GM18951 (cell line): ENCODE measurements at regions not wholly inside any gene's neighbourhood (a gene's known extent, or its start where the extent isn't known, plus 50 kb on each side); places are given as distances from the start of the nearest gene placed in this dataset.

Source experiments
- POLR2A ChIP-seq: IDR thresholded peaks from 4 replicates; pipeline ENCODE4 v1.6.1; 2011; ENCODE audit warnings: mild to moderate bottlenecking; ENCODE audit not compliant: insufficient read length, insufficient read depth; ENCODE audit errors: extremely low read depth
- in situ Hi-C: fragments of 300-500 bp; cut with MboI; formaldehyde crosslinking; loops from one replicate; pipeline ENCODE4 v1.12.0; 2022; ENCODE audit warnings: low sequenced_read_pairs, mixed read lengths, inconsistent platforms; ENCODE audit not compliant: unreplicated experiment

DNA sequence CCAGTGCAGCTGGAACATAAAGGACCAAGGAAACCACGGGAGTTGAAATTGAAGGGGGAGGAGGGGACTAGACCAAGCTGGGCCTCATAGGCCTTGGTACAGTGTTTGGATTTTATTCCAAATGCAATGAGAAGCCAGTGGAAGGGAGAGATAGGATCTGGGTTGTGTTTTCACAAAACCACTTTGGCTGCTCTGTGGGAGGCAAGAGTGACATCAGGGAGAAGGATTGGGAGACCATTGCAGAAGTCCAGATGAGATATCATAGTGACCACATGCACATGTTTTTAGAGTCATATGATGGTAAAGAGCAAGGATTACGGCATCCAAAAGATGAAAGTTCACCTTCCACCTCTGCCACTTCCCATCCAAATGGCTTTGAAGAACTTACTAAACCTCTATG is 210.2 kb downstream of the PAX3 start:
- TF ChIP-seq POLR2A = no peak
- in situ Hi-C loops = no loop called here

DNA sequence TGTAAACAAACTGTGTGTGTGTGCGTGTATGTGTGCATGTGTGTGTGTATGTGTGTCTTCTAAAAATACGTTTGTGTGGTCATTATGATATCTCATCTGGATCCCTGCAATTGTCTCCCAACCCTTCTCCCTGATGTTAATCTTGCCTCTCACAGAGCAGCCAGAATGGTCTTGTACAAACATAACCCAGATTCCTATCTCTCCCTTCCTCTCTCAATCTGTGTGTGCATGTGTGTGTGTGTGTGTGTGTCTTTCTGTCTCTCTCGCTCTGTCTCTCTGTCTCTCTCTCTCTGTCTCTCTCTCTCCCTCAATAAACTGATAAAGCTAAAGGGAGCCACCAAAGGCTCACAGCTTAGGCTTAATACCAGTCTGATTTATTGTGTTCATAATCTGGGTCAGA is 210.8 kb downstream of the PAX3 start:
- in situ Hi-C loops = no loop called here
- TF ChIP-seq POLR2A = no peak

DNA sequence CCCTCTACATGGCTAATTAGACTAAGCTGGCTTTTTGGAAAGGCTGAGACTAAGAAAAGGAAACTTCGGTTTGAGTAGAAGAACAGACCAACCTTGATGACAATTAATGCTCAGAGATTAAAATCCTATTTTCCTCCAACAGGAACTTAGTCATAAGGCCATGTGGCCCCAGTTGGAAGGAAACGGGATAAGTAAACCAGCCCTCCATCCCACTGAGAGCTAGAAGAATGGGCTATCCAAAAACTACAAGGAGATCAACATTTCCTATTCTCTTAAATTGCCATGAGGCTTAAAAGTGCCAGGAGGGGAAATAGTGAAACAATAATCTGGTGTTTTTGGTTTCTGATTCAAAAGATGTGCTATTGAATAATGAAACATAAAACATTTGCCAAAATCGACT is 216.6 kb downstream of the PAX3 start:
- TF ChIP-seq POLR2A = no peak
- in situ Hi-C loops = no loop called here

DNA sequence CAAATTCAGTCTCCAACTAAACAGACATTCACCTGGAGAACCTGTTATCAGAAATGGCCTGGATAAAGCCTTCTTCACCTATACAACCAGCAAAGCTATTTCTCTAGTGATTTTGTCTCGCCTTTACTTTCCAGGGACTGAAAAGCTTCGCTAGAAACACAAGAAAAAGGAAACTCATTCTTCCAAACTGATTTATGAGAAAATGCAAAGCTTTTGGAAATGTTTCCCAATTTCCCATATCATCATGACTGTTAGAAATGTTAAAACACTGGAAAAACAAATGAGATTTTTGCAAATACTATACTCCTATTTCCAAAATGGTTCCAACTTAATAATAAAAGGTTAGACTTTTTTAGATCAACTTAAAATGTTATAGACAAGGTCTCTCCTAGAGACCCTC is 218.7 kb downstream of the PAX3 start:
- in situ Hi-C loops = no loop called here

DNA sequence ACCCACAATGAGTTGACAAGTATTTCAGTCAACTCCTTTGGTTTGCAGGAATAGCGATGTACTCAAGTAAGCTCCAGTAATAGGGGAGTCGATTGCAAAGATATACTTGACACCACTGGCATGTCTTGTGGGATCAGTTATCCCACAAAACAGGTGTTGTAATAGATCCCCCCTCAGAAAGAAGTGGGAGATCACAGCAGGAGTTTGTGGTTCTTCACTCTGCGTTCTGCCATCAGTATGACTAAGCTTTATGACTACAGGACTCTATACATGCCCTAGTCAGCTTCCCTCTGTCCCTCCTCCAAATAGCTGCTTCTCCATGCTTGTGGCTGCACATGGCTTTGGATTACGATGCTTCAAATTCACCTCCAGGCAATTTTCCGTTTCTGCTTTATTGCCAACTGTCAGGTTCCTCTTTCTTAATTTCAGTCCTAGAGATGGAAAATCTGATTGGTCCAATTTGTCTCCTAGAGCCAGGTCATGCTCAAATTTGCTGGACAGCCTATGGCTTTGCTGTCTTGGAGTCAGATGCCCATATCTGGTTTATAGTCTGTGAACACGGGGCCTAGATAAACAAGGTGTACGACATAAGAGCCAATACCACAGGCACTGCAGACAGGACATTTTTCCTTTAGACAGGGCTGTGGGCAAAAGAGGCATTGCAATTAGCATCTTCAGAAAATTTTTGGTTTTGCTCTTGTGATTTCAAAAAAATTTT is 221.7 kb downstream of the PAX3 start:
- TF ChIP-seq POLR2A = no peak
- in situ Hi-C loops = no loop called here

More for the DNA sequence above, 218.7 kb downstream of the PAX3 start:
- TF ChIP-seq POLR2A = no peak

DNA sequence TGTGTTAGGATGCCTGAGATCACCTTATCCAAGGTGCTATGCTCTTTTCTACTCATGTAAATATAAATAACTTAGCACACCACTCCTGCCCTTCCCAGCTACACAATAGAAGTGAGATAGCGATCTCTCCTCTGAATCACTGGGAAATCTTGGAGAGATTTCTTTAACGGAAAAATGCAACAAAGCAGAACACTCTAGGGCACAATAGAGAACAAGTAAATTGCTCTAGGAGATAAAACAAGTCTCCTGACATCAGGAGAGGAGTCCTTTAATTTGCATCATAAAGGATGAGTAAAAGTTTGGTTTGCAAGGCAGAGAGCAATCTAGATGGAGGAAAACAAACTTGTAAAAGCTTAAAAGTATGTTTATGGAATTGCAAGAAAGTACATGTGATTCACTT is 224.1 kb downstream of the PAX3 start:
- in situ Hi-C loops = loop anchor here (25.0 kb wide), 1 partner anchor 488 kb away; no protein-coding TSS in a partner anchor

DNA sequence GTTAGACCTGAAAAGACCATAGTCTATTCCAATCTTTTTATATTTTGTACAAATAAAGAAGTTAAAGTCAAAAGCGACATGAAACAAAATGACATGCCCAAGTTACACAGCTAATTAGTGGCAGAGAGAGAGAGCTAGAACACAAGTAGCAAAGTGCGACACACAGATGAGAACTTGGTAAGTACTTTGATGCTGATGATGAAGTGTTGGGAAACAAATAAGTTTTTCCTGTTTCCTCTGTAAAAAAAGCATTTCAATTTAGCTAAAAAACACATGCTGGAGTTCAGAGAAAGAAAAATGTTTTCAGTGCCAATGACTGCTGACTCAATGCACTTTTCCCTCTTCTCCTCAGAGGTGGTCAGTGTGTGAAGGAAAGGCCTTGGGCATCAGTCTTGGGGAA is 226.9 kb downstream of the PAX3 start:
- no peak for TF ChIP-seq POLR2A
- in situ Hi-C loops = loop anchor here (25.0 kb wide), 1 partner anchor 490 kb away; no protein-coding TSS in a partner anchor

More for the DNA sequence above, 224.1 kb downstream of the PAX3 start:
- TF ChIP-seq POLR2A = no peak

DNA sequence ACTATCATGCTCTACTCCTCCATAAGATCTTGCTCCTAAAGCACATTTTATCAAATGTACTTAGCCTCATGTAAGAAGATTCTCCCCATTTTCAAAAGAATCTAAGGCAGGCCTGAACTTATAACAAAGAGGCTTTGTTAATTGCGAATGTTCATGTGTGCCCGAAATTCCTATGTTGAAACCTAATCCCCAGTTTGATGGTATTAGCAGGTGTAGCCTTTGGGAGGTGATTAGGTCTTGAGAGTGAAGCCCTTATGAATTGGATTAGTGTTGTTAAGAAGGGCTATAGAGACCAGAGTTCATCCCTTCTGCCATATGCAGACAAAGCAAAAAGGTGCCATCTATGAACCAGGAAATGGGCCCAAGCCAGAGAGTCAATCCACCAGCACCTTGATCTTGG is 234.5 kb downstream of the PAX3 start:
- TF ChIP-seq POLR2A = no peak
- in situ Hi-C loops = loop anchor here (25.0 kb wide), 1 partner anchor 498 kb away; no protein-coding TSS in a partner anchor

DNA sequence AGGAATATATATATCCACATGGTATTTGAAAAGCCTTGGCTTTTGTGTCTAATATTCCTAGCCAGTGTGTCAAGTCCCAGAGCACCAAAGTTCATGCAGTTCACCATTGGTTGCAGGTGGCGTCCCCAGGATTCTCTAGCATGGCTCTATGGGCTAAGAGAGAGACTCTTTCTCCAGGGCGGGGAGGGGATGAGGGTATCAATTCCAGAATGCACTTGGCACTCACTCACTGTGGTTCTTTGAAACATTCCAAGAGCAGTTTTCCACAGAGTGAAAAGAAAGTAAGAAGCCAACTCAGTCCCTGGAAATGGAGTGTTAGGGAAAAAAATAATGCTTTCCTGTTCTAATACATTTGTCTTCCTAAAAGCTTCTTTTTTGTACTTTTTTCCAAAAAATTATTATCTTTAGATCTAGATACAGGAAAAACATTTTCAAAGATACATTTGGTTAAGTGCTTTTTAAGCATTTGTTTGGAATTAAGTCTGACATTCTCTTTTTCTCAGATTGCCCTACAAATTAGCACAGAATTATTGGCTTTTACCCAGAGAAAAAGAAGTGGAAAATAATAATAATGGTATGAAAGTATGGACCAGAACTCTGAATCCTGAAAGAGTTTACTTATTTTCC is 239.9 kb downstream of the PAX3 start:
- in situ Hi-C loops = loop anchor here (10.0 to 25.0 kb wide), 2 partner anchors 236 to 503 kb away; partner anchors contain the start of gene PAX3
- TF ChIP-seq POLR2A = no peak

DNA sequence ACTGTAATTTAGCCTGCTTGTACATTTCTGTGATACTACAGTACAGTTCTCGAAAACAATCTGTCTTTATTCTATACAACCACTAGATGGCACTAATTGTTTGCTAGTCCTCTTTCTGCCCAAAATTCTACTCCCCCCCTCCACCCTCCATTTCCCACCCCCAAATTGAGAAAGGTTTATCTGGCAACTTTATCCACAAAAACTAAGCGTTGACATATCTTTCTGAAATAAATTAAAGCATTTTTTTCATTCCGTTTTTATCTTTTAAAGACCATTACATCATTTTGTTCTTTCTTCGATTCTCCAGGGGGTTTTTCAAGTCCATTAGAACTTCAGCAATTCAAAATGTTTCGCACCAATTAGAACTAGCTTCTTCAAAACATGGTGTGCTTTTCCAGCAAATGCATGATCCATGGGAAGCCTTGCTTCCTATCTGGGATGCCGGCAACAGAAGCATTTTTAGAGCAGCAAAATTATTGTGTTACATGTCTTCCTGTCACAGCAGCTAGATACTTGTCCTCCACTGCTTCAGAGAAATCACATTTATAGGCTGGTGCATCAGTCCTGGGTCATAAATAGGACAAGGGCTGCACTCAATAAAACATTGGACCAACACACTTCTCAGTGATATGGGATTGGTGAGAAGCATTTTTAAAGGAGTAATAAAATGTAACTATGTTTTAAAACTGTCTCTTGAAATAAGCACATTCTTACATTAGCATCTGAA is 241.3 kb downstream of the PAX3 start:
- in situ Hi-C loops = loop anchor here (10.0 to 25.0 kb wide), 2 partner anchors 237 to 505 kb away; partner anchors contain the start of gene PAX3
- TF ChIP-seq POLR2A = no peak

DNA sequence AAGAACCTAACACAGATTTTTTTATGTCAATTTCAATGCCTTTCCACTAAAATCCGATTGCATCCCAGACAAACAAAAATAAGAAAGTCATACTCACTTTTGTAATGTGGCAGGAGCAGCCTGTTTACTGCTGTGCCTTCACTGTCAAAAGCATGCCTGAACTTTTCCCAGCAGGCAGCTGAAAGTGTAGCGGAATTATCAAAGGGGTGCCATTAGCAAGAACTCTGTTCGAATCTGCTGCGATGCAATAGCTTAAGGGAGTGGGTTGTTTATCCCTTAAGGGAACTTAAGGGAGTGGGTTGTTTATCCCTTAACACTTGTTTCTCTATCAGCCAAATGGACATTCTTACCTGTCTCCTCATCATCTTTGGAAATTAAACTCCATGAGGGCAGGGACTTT is 243.5 kb downstream of the PAX3 start:
- in situ Hi-C loops = loop anchor here (10.0 to 25.0 kb wide), 2 partner anchors 239 to 507 kb away; partner anchors contain the start of gene PAX3
- TF ChIP-seq POLR2A = no peak

DNA sequence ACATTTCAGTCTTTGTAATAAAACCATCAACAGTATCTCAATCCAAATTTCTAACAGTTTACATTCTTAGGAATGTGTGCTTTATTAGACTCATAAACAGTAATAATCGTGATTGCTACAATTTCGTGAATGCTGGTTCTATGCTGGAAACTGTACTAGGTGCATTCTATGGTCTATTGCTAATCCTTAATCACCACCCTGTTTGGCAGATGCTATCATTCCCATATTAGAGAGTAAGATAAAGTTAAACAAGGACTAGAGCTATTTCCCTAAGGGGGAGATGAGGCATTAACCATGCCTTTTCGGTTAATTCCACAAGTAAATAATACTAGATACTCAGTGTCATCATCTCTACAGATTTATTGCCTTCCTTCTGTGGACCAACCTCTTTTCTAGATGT is 244.0 kb downstream of the PAX3 start:
- in situ Hi-C loops = loop anchor here (10.0 to 25.0 kb wide), 2 partner anchors 240 to 507 kb away; partner anchors contain the start of gene PAX3

DNA sequence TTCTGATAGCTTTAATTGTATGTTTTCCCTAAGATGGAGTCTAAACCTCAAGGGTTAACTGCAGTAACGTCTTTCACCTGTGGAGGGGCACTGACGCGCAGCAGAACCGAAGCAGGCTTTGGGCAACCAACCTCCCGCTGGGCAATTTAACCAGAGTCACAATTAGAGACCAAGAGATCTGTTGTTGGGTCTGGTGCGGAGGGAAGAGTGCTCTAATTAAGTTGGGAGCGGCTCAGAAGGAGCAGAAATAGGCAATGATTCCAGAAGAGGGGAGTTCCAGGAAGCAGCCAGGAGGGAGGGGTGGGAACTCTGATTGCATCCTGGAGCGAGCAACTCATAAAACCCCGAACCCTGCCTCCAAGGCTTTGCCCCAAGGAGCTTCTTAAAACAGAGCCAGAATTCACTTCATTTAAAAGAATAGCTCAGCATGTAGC is 245.8 kb downstream of the PAX3 start:
- in situ Hi-C loops = loop anchor here (10.0 to 25.0 kb wide), 2 partner anchors 242 to 509 kb away; partner anchors contain the start of gene PAX3

More for the DNA sequence above, 244.0 kb downstream of the PAX3 start:
- TF ChIP-seq POLR2A = no peak

More for the DNA sequence above, 245.8 kb downstream of the PAX3 start:
- TF ChIP-seq POLR2A = no peak
